Endothelial cell of umbilical vein (primary cell): ENCODE measurements at regions not wholly inside any gene's neighbourhood (a gene's known extent, or its start where the extent isn't known, plus 50 kb on each side); places are given as distances from the start of the nearest gene placed in this dataset.

Experiments
- BruUV-seq: library from RNA; stranded (reverse); fragments of 400-500 nt; replicated peaks from 2 replicates; lab custom pipeline; 2021; lab: Mats Ljungman, UMichigan
- CTCF ChIA-PET: fragments of 300-600, 350-600 bp; sonication (Branson Sonifier 250); formaldehyde crosslinking; loops from one replicate; lab custom pipeline; 2021; ENCODE audit warnings: antibody characterized with exemption, inconsistent platforms; lab: Charles Lee
- POLR2A ChIA-PET: fragments of 300-600, 350-600 bp; sonication (Branson Sonifier 250); formaldehyde crosslinking; loops from one replicate; lab custom pipeline; 2021; ENCODE audit warnings: antibody characterized with exemption, inconsistent platforms; lab: Charles Lee
- DNase-seq: peaks from one replicate; pipeline ENCODE4 v3.0.0-alpha.2; 2011; ENCODE audit warnings: low read depth, low spot score
- FAIRE-seq: peaks from 2 replicates; lab custom pipeline; 2011; peaks lifted over from hg19 to GRCh38; lab: Jason Lieb, UNC
- H2AFZ ChIP-seq: 2 replicates; pipeline ENCODE4 v1.6.0; 2012; ENCODE audit warnings: low read depth, low read length, control low read depth, inconsistent platforms
- H3K27ac ChIP-seq: 2 replicates; pipeline ENCODE4 v1.5.1; 2011; ENCODE audit warnings: low read depth, mild to moderate bottlenecking, control low read depth, low read length, moderate library complexity; ENCODE audit not compliant: insufficient read depth
- H3K27me3 ChIP-seq, 2 experiments: 2 replicates each; pipeline versions ENCODE4 v1.6.0 to v1.6.1; 2011; ENCODE audit warnings: low read length in 2 of 2, mixed read lengths in 1 of 2; ENCODE audit not compliant: control insufficient read depth in 2 of 2, insufficient read depth in 2 of 2
- H3K36me3 ChIP-seq, 2 experiments: 2 replicates in 1 of 2; 3 replicates in 1 of 2; pipeline ENCODE4 v1.5.1; 2011; ENCODE audit warnings: low read length in 2 of 2, mild to moderate bottlenecking in 1 of 2, moderate library complexity in 1 of 2; ENCODE audit not compliant: control insufficient read depth in 2 of 2, insufficient read depth in 2 of 2; ENCODE audit errors: extremely low read depth in 1 of 2
- H3K4me1 ChIP-seq: 3 replicates; pipeline ENCODE4 v1.5.1; 2011; ENCODE audit warnings: mild to moderate bottlenecking, low read length; ENCODE audit not compliant: control insufficient read depth, insufficient read depth; ENCODE audit errors: extremely low read depth
- H3K4me2 ChIP-seq: 2 replicates; pipeline ENCODE4 v1.6.1; 2011; ENCODE audit warnings: low read length, control low read depth, mixed read lengths; ENCODE audit not compliant: insufficient read depth
- H3K4me3 ChIP-seq, 3 experiments: fragments of 200-600 bp in 1 of 3; sonication (generic), shearing (Covaris generic) in 1 of 3; replicated peaks in 1 of 3; 2 replicates each; pipeline ENCODE4 v1.5.1; 2011 to 2016; ENCODE audit warnings: control low read depth in 3 of 3, low read length in 3 of 3, mild to moderate bottlenecking in 2 of 3, inconsistent platforms in 1 of 3, low read depth in 1 of 3, moderate library complexity in 1 of 3; ENCODE audit not compliant: insufficient read depth in 1 of 3
- H3K79me2 ChIP-seq: 2 replicates; pipeline ENCODE4 v1.6.0; 2012; ENCODE audit warnings: low read length, inconsistent platforms; ENCODE audit not compliant: control insufficient read depth, insufficient read depth
- H3K9ac ChIP-seq: replicated peaks from 2 replicates; pipeline ENCODE3; 2011; ENCODE audit warnings: low read length, control low read depth; ENCODE audit not compliant: insufficient read depth; ENCODE audit errors: extremely low read depth
- H3K9me1 ChIP-seq: replicated peaks from 3 replicates; pipeline ENCODE4 v1.6.0; 2011; ENCODE audit warnings: mild to moderate bottlenecking, low read length; ENCODE audit not compliant: control insufficient read depth, insufficient read depth; ENCODE audit errors: extremely low read depth
- H3K9me3 ChIP-seq: replicated peaks from 2 replicates; pipeline ENCODE4 v1.5.1; 2012; ENCODE audit warnings: low read length, inconsistent platforms; ENCODE audit not compliant: control insufficient read depth, insufficient read depth
- H4K20me1 ChIP-seq: replicated peaks from 2 replicates; pipeline ENCODE3; 2011; ENCODE audit warnings: mild to moderate bottlenecking, low read length; ENCODE audit not compliant: control insufficient read depth, insufficient read depth; ENCODE audit errors: extremely low read depth
- CTCF ChIP-seq, 2 donors: IDR thresholded peaks; 1 replicate in 1 of 2; 2 replicates in 1 of 2; pipeline ENCODE4 v1.5.1; 2011; ENCODE audit warnings: low read length in 2 of 2, mild to moderate bottlenecking in 2 of 2, moderate library complexity in 2 of 2, control low read depth in 1 of 2, inconsistent platforms in 1 of 2, low read depth in 1 of 2; ENCODE audit not compliant: insufficient read depth in 1 of 2; ENCODE audit errors: extremely low read depth in 1 of 2
- EZH2 ChIP-seq: IDR thresholded peaks from 2 replicates; pipeline ENCODE4 v1.6.1; 2012; ENCODE audit warnings: borderline replicate concordance, low read depth, mild to moderate bottlenecking, moderate library complexity, low read length, inconsistent platforms; ENCODE audit not compliant: severe bottlenecking
- FOS ChIP-seq: IDR thresholded peaks from 2 replicates; pipeline ENCODE4 v1.6.1; 2011; ENCODE audit warnings: mild to moderate bottlenecking, low read length, moderate library complexity, borderline replicate concordance; ENCODE audit not compliant: insufficient read depth
- GATA2 ChIP-seq: IDR thresholded peaks from 2 replicates; pipeline ENCODE4 v1.7.0; 2011; ENCODE audit warnings: low read depth, mild to moderate bottlenecking, moderate library complexity, mixed read lengths, low read length; ENCODE audit not compliant: insufficient read length, insufficient read depth
- JUN ChIP-seq: IDR thresholded peaks from 2 replicates; pipeline ENCODE4 v1.6.1; 2011; ENCODE audit warnings: borderline replicate concordance, low read depth; ENCODE audit not compliant: insufficient read length, insufficient read depth
- MAX ChIP-seq: IDR thresholded peaks from 2 replicates; pipeline ENCODE4 v1.6.1; 2011; ENCODE audit not compliant: insufficient read depth, insufficient read length
- MYC ChIP-seq: IDR thresholded peaks from one replicate; pipeline ENCODE4 v1.6.1; 2011; ENCODE audit warnings: mild to moderate bottlenecking, low read depth, low read length
- POLR2A ChIP-seq: IDR thresholded peaks from 2 replicates; pipeline ENCODE4 v1.6.1; 2012; ENCODE audit warnings: low read depth, mild to moderate bottlenecking, control low read depth, low read length
- POLR2AphosphoS5 ChIP-seq: IDR thresholded peaks from 2 replicates; pipeline ENCODE4 v1.6.1; 2012; ENCODE audit warnings: low read depth, mild to moderate bottlenecking, control low read depth, low read length, moderate library complexity; ENCODE audit not compliant: insufficient read depth
- dilution Hi-C: fragments of 300-500 bp; cut with MboI; formaldehyde crosslinking; loops from one replicate; pipeline ENCODE4 v1.15.0; 2019; ENCODE audit warnings: low sequenced_read_pairs; ENCODE audit not compliant: extremely low pct_ligation_motif_present
- intact Hi-C: fragments of 100-400 bp; cut with micrococcal nuclease; formaldehyde crosslinking; loops from one replicate; pipeline ENCODE4 v1.10.0; 2022

GRCh38 chr4:13268165-13268564 is 216.0 kb downstream of the RAB28 start:
- dilution Hi-C loops, result no loop called here
- no peaks in the 10 kb centered on the region for H3K4me1 ChIP-seq

More at GRCh38 chr4:13268165-13268564, 216.0 kb downstream of the RAB28 start:
- Histone ChIP-seq H3K79me2 (no peaks in the 10 kb centered on the region), H3K9me3 (no peaks in the 10 kb centered on the region), H4K20me1 (no peaks in the 10 kb centered on the region), H3K27me3 (no peaks in the 10 kb centered on the region), H3K36me3 (no peaks in the 10 kb centered on the region), H2AFZ (no peak overlapping the region), H3K9ac (no peak overlapping the region), H3K9me1 (no peaks in the 10 kb centered on the region), H3K27ac (no peak overlapping the region), H3K4me3 (no peak overlapping the region), H3K4me2 (no peak overlapping the region)
- ChIA-PET CTCF (no interaction called here), POLR2A (no interaction called here)
- TF ChIP-seq JUN (no peak), CTCF (IDR thresholded peaks at IDR 0.05; ENCODE audit: extremely low read depth in 1 of 2, insufficient read depth in 1 of 2, low read depth in 1 of 2, low read length in 2 of 2) (no peak), MYC (no peak), POLR2A (no peak), GATA2 (no peak), MAX (no peak), EZH2 (no peak), POLR2AphosphoS5 (no peak), FOS (no peak)
- intact Hi-C loops, result no loop called here
- no peak for FAIRE-seq
- no TSS peak for BruUV-seq
- no peak for DNase-seq
